ENCODE measurements at regions not wholly inside any gene's neighbourhood (a gene's known extent, or its start where the extent isn't known, plus 50 kb on each side); places are given as distances from the start of the nearest gene placed in this dataset.

DNA sequence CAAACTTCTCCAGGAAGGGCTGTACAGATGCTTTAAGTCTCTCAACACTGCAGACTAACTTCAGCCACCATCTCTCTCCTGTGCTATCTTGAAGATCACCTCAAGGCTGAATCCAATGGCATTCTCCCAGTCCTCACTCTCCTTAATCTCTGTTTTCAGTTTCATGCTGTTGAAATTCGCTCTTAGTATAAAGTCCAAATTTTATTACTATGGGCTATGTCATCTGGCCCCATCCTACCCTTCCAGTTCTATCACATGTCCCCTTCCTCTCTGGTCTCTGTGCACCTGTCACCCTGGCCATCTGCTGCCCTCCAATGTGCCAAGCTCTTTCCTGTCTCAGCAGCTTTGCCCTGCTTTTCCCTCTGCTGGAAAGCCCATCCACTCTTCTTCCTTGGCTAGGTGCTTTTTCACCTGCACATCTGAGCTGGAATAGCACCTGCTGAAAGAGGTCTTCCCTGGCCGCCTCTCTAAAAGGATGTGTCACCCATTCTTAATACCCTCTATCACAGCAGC, 284.7 kb upstream of the MAP3K1 start:
- WGBS (ENCODE audit: insufficient coverage, low coverage, low lambda C conversion rate, missing lambda C conversion rate): 82% methylated on average over 1 of the region's 2 CpGs

DNA sequence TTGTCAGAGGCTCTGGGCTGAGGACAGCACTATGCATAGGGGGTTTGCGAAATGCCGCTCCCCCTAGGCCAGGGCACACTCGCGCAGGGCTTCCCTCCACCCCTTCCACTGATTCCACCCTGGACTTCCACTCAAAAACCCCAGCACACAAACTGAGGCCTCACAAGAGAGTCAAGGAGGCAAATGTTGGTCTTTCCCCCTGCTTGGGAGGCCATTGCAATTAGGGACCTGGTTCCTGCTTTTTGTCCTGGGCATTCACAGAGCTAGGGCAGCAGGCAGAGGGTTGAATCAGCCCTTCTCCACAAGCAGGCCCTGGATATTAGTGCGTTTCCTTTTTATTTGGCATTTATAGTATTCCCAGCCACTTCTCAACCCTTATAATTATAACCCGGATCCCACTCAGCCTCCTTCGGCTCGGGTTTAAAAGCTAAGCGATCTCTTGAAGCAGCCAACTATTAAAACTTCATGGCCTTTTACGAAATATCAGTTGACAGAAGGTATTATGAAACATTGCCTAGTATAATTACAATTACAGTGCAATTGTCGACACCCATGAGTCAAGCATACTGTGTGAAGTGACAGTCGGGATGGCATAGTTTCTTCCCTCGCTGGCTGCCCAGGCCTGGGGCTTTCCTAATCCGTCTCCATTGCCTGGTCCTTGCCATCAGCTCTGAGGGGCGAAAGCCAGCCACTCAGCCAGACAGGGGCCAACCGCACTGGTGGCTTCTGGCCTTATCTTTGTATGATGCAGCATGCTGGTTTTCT, 285.5 kb upstream of the MAP3K1 start:
- intact Hi-C loops (cut with DNase I): no loop called here
- H3K4me1 ChIP-seq: no peaks in the 10 kb centered on the region
- 74% methylated on average over 10 of the region's 16 CpGs for WGBS (ENCODE audit: insufficient coverage, low coverage, low lambda C conversion rate, missing lambda C conversion rate)
- H3K27me3 ChIP-seq: no peaks in the 10 kb centered on the region
- no peak for TF ChIP-seq POLR2A (IDR thresholded peaks at IDR 0.05)
- TF ChIP-seq, protein P1, sequence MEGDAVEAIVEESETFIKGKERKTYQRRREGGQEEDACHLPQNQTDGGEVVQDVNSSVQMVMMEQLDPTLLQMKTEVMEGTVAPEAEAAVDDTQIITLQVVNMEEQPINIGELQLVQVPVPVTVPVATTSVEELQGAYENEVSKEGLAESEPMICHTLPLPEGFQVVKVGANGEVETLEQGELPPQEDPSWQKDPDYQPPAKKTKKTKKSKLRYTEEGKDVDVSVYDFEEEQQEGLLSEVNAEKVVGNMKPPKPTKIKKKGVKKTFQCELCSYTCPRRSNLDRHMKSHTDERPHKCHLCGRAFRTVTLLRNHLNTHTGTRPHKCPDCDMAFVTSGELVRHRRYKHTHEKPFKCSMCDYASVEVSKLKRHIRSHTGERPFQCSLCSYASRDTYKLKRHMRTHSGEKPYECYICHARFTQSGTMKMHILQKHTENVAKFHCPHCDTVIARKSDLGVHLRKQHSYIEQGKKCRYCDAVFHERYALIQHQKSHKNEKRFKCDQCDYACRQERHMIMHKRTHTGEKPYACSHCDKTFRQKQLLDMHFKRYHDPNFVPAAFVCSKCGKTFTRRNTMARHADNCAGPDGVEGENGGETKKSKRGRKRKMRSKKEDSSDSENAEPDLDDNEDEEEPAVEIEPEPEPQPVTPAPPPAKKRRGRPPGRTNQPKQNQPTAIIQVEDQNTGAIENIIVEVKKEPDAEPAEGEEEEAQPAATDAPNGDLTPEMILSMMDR (IDR thresholded peaks at IDR 0.05): no peak
- no peak overlapping the region for H3K4me3 ChIP-seq
- no peak overlapping the region for H3K27ac ChIP-seq
- H3K36me3 ChIP-seq: no peaks in the 10 kb centered on the region
- no peaks in the 10 kb centered on the region for H3K9me3 ChIP-seq
- no peak for DNase-seq
- ATAC-seq: no peak

More for the DNA sequence above, 284.7 kb upstream of the MAP3K1 start:
- Histone ChIP-seq H3K27ac (no peak overlapping the region), H3K9me3 (no peaks in the 10 kb centered on the region), H3K36me3 (no peaks in the 10 kb centered on the region), H3K4me3 (no peak overlapping the region), H3K4me1 (no peaks in the 10 kb centered on the region), H3K27me3 (no peaks in the 10 kb centered on the region)
- DNase-seq (no peak), ATAC-seq (no peak)
- TF ChIP-seq, protein P1 (IDR thresholded peaks at IDR 0.05): no peak
- TF ChIP-seq POLR2A (IDR thresholded peaks at IDR 0.05): no peak
- intact Hi-C loops (cut with DNase I): no loop called here

DNA sequence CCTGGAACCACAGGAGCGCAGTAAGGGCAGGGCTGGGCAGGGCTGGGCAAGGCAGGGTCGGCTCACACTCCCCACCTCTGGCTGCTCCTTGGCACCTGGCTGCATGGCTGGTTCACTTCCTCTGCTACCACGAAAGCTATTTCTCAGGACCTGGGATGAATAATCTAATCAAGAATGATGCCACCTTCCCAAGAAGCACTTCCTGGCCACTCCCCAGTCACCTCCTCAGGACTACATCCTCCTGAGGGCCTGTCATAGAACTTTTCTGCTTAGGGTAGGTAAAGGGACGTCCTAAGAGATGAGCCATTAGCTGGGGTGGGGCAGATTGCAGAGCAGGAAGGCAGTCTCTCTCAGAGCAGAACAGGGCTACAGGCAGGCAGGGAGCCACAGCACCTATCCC, 288.2 kb upstream of the MAP3K1 start:
- DNase-seq (no peak), ATAC-seq (no peak)
- Histone ChIP-seq H3K27ac (no peak overlapping the region), H3K27me3 (no peaks in the 10 kb centered on the region), H3K4me1 (peaks cover 0 to 16% (median 0%) of the 10 kb centered on the region in 4 donors), H3K9me3 (no peaks in the 10 kb centered on the region), H3K36me3 (no peaks in the 10 kb centered on the region), H3K4me3 (no peak overlapping the region)
- intact Hi-C loops (cut with DNase I): no loop called here
- 69% methylated on average over 3 of the region's 4 CpGs for WGBS (ENCODE audit: insufficient coverage, low coverage, low lambda C conversion rate, missing lambda C conversion rate)
- TF ChIP-seq POLR2A (IDR thresholded peaks at IDR 0.05): no peak
- TF ChIP-seq, protein P1 (IDR thresholded peaks at IDR 0.05): no peak

DNA sequence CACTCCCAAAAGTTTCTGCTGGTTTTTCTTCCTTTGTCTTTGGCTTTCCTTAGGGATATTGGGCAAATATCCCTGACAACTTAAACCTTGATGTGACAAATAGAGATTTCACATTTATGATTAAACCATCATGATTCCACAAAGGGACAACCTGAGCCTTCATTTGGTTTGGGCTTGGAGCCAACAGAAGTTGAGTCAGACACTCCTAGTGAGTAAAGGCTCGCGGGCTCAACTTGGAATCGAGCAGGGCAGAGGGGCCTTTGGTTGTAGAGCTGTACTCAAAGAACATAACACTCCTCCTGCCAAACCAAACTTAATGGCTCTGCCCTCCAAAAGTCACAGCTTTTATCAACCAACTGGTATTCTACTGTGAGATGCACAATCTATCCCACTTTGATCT, 290.2 kb upstream of the MAP3K1 start:
- peaks cover 0 to 18% (median 0%) of the 10 kb centered on the region in 4 donors for H3K4me1 ChIP-seq
- H3K27ac ChIP-seq: no peak overlapping the region
- 69% methylated on average over 3 of the region's 3 CpGs for WGBS (ENCODE audit: insufficient coverage, low coverage, low lambda C conversion rate, missing lambda C conversion rate)
- no peaks in the 10 kb centered on the region for H3K9me3 ChIP-seq
- no peaks in the 10 kb centered on the region for H3K27me3 ChIP-seq
- TF ChIP-seq, protein P1 (IDR thresholded peaks at IDR 0.05): no peak
- no peak for TF ChIP-seq POLR2A (IDR thresholded peaks at IDR 0.05)
- ATAC-seq (no peak), DNase-seq (no peak)
- H3K36me3 ChIP-seq: no peaks in the 10 kb centered on the region
- intact Hi-C loops (cut with DNase I): no loop called here
- H3K4me3 ChIP-seq: no peak overlapping the region

All from right lobe of liver (tissue), 6 donors.